Activated B cell treated with CpG ODN at 0.5 μM for 24 hours (primary cell): ENCODE measurements at regions not wholly inside any gene's neighbourhood (a gene's known extent, or its start where the extent isn't known, plus 50 kb on each side); places are given as distances from the start of the nearest gene placed in this dataset.

Experiments
- ATAC-seq: fragments of 200-7000 bp; cut with Tn5 transposase; one replicate; pipeline ENCODE4 v1.10.0; 2021; ENCODE audit warnings: low read depth, mild to moderate bottlenecking, moderate library complexity
- CTCF ChIA-PET: fragments of 350-600 bp; sonication (Branson Sonifier 250); formaldehyde crosslinking; loops from one replicate; lab custom pipeline; 2021; ENCODE audit warnings: antibody characterized with exemption; lab: Charles Lee
- POLR2A ChIA-PET: fragments of 350-600 bp; sonication (Branson Sonifier 250); formaldehyde crosslinking; loops from one replicate; lab custom pipeline; 2021; ENCODE audit warnings: antibody characterized with exemption; lab: Charles Lee
- DNase-seq: peaks from one replicate; pipeline ENCODE4 v3.0.0; 2022
- H3K27ac Mint-ChIP-seq: one replicate; pipeline ENCODE4 v1.8.0; 2020; ENCODE audit warnings: mixed read lengths
- H3K27me3 Mint-ChIP-seq: one replicate; pipeline ENCODE4 v1.8.0; 2021; ENCODE audit warnings: mixed read lengths
- H3K36me3 Mint-ChIP-seq: one replicate; pipeline ENCODE4 v1.8.0; 2021; ENCODE audit warnings: low read depth, mixed read lengths
- H3K4me1 Mint-ChIP-seq: one replicate; pipeline ENCODE4 v1.8.0; 2021; ENCODE audit warnings: mixed read lengths
- H3K4me3 Mint-ChIP-seq: one replicate; pipeline ENCODE4 v1.8.0; 2020; ENCODE audit warnings: mild to moderate bottlenecking, mixed read lengths
- H3K9me3 Mint-ChIP-seq: one replicate; pipeline ENCODE4 v1.8.0; 2020; ENCODE audit warnings: mixed read lengths
- intact Hi-C: fragments of 100-400 bp; cut with micrococcal nuclease; formaldehyde crosslinking; loops from one replicate; pipeline ENCODE4 v1.15.1; 2024
- TF ChIP-seq, protein P1 (sequence below): fragments of 200-600 bp; IDR thresholded peaks from one replicate; pipeline ENCODE4 v1.8.0; 2022; ENCODE audit warnings: antibody characterized with exemption, mild to moderate bottlenecking

DNA sequence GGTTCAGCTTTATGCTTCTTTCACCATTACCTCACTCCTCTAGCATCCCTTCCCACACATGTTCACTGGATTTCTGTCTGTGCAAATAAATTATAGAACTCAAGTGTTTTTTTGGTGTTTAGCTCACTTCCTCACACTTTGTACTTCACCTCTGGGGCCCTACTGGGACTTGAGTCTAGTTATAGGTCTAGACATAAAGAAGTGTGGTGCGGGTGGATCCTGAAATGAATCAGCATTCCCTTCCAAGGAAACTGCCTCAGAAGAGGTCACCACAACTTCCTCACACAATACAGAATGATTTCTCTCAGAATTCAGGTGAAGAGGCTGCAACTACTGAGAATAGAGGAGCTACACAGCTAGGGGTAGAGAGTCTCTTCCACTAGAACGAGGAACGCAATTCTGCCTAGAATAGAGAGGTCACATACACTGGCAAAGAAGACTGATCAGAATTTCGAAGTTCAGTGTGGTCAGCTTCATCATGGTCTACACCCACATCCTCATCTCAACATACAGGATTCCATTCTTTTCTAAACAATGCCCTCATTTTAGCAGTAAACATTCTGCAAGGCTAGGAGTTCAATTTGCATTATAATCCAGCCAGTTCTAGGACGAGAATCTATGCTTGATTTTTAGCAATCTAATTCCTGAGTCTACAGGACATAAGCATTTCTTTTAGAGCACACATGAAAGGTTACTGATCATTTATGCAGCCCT, 938.7 kb upstream of the PHF14 start:
- TF ChIP-seq, protein P1, sequence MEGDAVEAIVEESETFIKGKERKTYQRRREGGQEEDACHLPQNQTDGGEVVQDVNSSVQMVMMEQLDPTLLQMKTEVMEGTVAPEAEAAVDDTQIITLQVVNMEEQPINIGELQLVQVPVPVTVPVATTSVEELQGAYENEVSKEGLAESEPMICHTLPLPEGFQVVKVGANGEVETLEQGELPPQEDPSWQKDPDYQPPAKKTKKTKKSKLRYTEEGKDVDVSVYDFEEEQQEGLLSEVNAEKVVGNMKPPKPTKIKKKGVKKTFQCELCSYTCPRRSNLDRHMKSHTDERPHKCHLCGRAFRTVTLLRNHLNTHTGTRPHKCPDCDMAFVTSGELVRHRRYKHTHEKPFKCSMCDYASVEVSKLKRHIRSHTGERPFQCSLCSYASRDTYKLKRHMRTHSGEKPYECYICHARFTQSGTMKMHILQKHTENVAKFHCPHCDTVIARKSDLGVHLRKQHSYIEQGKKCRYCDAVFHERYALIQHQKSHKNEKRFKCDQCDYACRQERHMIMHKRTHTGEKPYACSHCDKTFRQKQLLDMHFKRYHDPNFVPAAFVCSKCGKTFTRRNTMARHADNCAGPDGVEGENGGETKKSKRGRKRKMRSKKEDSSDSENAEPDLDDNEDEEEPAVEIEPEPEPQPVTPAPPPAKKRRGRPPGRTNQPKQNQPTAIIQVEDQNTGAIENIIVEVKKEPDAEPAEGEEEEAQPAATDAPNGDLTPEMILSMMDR: no peak
- Mint-ChIP-seq H3K36me3 (no peaks in the 10 kb centered on the region), H3K4me3 (no peak overlapping the region), H3K9me3 (no peaks in the 10 kb centered on the region), H3K27me3 (no peaks in the 10 kb centered on the region), H3K4me1 (no peaks in the 10 kb centered on the region), H3K27ac (no peak overlapping the region)
- POLR2A ChIA-PET: no interaction called here
- intact Hi-C loops: no loop called here
- DNase-seq (no peak), ATAC-seq (no peak)
- CTCF ChIA-PET: no interaction called here

DNA sequence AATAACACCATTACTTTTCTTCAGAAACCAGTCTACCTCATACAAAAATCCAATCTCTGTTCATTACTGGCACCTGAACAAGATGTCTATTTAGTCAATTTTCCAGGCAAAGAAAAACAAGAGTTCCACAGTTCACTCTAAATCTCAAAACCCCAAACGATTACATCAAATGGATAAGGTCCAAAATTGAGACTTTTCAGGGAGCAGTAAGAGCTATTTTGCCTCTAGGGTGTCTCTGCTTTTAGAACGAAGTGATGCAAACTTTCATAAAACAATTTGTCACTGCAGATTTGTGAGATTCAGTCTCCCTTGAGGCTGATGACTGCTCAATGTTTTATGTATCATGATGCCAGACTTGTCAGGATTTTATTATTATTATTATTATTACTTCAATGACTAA, 937.0 kb upstream of the PHF14 start:
- Mint-ChIP-seq H3K27ac (no peak overlapping the region), H3K4me3 (no peak overlapping the region), H3K9me3 (no peaks in the 10 kb centered on the region), H3K27me3 (no peaks in the 10 kb centered on the region), H3K36me3 (no peaks in the 10 kb centered on the region), H3K4me1 (no peaks in the 10 kb centered on the region)
- ChIA-PET CTCF (no interaction called here), POLR2A (no interaction called here)
- TF ChIP-seq, protein P1: no peak
- no peak for DNase-seq
- ATAC-seq: no peak
- intact Hi-C loops: no loop called here

DNA sequence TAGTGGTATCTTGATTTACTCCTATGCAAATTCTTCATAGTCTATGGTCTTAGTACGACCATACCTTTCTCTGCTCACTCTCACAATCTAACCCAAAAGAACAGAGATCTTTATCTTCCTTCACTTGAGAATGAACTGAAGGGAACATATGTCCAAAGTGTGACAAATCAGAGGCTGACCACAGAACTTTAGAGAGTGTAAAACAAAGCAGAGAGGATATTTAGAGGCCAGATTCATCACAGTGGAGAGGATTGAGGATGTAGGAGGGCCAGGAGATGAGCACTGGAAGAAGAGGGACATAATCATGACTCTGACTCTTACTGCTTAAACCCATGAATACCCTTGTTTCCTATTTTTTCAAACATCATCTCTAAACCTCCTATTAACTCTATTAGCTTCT, 935.3 kb upstream of the PHF14 start:
- Mint-ChIP-seq H3K36me3 (no peaks in the 10 kb centered on the region), H3K4me3 (no peak overlapping the region), H3K27ac (no peak overlapping the region), H3K27me3 (no peaks in the 10 kb centered on the region), H3K9me3 (no peaks in the 10 kb centered on the region), H3K4me1 (no peaks in the 10 kb centered on the region)
- DNase-seq (no peak), ATAC-seq (no peak)
- ChIA-PET POLR2A (no interaction called here), CTCF (no interaction called here)
- TF ChIP-seq, protein P1: no peak
- intact Hi-C loops: no loop called here

DNA sequence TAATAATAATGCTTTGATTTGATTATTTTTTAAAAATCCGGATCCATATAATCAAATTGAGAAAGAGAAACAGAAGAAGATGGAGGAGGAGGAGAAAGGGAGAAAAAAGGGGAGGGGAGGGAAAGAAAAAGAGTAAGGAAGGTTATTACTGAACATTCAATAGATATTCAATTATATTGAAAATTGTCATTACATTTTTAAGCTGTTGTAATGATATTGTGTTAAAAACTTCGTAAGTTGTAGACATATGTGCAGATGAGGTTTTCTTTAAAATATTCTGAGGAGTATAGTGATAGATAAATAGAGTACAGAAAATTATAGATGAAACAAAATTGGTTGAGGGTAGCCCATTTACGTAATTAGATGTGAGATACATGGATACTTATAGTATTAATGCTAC, 933.0 kb upstream of the PHF14 start:
- TF ChIP-seq, protein P1: no peak
- Mint-ChIP-seq H3K9me3 (no peaks in the 10 kb centered on the region), H3K27ac (no peak overlapping the region), H3K4me3 (no peak overlapping the region), H3K36me3 (no peaks in the 10 kb centered on the region), H3K27me3 (no peaks in the 10 kb centered on the region), H3K4me1 (no peaks in the 10 kb centered on the region)
- ChIA-PET CTCF (no interaction called here), POLR2A (no interaction called here)
- no peak for ATAC-seq
- no peak for DNase-seq
- intact Hi-C loops: no loop called here

DNA sequence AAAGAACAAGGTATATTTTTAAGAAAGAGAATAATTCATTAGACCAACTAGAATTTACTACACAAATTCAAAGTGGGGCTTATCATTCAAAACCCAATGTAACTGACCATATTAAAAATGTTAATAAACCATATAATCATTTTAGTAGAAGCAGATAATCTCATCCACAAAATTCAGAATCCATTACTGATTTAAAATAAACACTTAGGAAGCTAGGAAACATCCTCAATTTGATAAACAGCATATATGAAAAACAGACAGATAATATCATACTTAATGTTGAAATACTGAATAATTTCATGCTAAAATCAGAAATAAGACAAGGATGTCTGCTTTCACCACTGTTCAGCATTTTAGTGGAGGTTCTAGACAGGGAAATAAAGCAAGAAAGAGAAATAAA, 902.8 kb upstream of the PHF14 start:
- no peaks in the 10 kb centered on the region for H3K4me1 Mint-ChIP-seq
- intact Hi-C loops: no loop called here
- DNase-seq (no peak), ATAC-seq (no peak)
- TF ChIP-seq, protein P1: no peak
- ChIA-PET POLR2A (no interaction called here), CTCF (no interaction called here)
- H3K27ac Mint-ChIP-seq: no peak overlapping the region
- H3K4me3 Mint-ChIP-seq: no peak overlapping the region
- no peaks in the 10 kb centered on the region for H3K27me3 Mint-ChIP-seq
- peaks cover 5% of the 10 kb centered on the region for H3K9me3 Mint-ChIP-seq
- no peaks in the 10 kb centered on the region for H3K36me3 Mint-ChIP-seq
